Dermis microvascular lymphatic vessel endothelial cell (primary cell): ENCODE measurements at regions not wholly inside any gene's neighbourhood (a gene's known extent, or its start where the extent isn't known, plus 50 kb on each side); places are given as distances from the start of the nearest gene placed in this dataset.
A peak's percentile ranks its signal among the peaks of the same experiment; 100 is the strongest.
"Not testable (repeated sequence)": the region's sequence is repeated elsewhere in the genome, so short reads cannot be mapped to it uniquely, and the experiment has no call there.

Source experiments
- DNase-seq, 2 donors: peaks; one replicate each; pipeline versions ENCODE4 v3.0.0 to v3.0.0-alpha.2; 2010; ENCODE audit warnings: low read depth in 2 of 2

DNA sequence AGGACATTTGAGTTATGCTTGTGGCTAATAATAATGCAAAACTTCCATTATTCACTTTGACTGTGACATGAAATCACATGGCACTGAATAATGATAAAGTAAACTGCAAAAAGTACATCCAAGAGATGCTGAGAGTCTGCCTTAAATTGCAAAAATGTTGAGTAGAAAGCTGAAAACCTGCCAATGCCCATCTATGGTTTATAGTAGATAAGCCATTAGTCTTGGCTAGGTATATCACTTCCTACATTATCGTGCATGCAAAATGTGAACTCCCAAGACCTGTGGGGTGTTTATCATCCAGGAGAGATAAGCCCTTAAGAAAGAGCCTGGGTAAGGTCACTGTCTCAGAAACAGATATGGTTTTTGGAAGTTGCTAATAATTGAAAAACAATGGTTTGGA lies 208.7 kb upstream of the DPYD start:
- DNase-seq, result no peak

DNA sequence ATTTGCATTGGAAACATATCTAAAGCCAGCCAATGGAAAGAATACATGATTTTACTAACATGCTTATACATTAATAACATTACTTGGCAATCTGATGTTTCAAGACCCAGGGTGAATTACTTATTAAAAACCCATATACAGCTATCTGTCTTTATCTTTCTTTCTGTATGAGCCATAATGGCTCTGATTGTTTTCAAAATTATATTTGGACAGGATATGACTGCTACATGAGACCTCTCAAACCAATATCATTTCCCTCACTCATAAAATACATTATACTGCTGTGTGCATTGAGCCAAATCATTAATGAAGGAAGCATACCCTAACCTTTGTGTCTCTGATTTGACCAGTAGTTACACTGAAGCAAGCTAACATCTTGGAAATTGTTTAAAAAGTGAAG lies 205.9 kb upstream of the DPYD start:
- DNase-seq, result peak in 1 of 2 donors; percentile 2

GRCh38 chr1:98121646-98122045 lies 200.8 kb upstream of the DPYD start:
- no peak for DNase-seq

GRCh38 chr1:98119796-98120195 lies 199.0 kb upstream of the DPYD start:
- peak; percentile 7 to 49 for DNase-seq

DNA sequence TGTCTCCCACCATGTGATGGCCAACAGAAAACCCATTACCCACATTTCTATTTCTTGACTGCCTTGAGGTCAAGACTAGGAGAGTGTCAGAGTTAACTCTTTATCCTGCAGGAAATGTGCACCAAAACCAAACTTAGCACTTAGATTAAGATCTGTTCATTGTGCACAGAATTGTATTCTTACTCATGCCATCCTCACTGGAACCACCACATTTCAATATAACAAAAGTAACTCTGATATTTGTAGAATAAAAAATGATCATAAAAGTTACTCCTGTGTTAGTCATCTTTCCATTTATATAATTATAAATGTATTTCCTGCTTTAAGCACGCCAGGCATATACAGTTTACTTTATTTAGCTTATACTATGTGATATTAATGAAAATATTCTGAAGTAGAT lies 193.0 kb upstream of the DPYD start:
- no peak for DNase-seq

GRCh38 chr1:98112626-98113025 lies 191.8 kb upstream of the DPYD start:
- DNase-seq, result no peak

DNA sequence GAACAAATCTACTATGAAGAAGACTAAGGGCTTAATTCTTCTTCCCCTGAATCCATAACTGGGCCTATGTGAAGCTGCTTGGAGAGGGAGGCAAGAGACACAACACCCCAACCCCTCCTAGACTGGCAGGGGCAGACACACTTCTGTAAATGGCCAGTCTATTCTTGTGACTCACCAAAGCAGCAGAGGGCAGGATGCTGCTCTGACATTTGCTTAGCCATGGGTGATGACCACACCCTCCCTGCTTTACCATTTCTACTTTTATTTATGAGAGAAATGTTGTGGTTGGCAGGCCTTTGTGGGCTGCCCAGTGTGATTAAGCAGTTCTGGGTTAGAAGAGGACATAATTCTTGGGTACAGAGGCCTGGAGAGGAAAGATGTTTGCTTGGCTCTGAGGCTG lies 189.8 kb upstream of the DPYD start:
- DNase-seq, result no peak

DNA sequence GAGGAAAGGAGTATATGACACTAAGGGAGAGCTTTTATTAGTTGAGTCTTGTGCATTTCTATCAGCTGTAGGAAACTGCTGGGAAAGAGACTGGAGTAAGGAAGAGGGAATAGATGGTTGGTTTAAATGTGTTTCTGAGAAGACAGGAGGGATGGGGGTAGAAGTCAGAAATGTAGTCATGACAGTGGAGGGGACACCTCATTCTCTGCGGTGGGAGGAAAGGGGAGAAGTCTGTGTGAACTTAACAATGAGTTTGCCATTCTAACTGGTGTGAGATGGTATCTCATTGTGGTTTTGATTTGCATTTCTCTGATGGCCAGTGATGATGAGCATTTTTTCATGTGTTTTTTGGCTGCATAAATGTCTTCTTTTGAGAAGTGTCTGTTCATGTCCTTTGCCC lies 187.5 kb upstream of the DPYD start:
- not testable (repeated sequence) for DNase-seq

DNA sequence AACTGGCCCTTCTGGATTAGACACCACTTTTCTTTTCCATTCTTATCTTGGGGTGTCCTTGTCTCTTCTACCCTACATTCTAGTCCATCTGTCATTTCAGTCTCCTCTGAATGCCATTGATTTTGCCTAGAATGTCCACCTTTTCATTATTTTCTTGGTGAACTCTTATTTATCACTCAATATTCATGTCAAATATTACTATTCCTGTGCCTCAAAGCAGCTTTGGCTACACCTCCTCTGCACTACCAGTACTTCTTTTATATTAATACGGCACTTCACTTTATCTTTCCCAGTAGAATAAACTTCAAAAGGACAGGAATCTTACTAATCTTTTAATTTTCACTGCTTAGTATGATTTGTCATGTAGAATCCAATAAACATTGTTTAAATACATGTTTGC lies 186.4 kb upstream of the DPYD start:
- no peak for DNase-seq

DNA sequence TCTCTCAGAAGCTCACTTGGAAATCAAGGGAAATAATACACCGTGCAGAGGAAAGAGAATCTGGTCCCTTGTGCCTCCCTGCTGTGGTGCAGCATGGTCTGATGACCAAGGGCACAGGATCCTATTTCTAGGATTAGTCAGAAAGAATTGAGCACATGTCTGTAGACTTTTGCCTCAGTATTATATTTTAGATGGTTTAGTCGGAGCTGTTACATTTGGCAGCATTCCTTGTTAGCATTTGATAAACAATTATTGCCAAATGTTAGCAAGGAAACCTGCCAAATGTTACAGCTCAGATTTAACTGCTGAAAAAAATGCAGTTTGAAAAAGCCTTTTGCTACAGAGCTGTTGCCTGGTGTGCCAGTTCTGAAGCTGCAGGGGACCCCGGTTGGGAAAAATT lies 183.5 kb upstream of the DPYD start:
- DNase-seq, result no peak

DNA sequence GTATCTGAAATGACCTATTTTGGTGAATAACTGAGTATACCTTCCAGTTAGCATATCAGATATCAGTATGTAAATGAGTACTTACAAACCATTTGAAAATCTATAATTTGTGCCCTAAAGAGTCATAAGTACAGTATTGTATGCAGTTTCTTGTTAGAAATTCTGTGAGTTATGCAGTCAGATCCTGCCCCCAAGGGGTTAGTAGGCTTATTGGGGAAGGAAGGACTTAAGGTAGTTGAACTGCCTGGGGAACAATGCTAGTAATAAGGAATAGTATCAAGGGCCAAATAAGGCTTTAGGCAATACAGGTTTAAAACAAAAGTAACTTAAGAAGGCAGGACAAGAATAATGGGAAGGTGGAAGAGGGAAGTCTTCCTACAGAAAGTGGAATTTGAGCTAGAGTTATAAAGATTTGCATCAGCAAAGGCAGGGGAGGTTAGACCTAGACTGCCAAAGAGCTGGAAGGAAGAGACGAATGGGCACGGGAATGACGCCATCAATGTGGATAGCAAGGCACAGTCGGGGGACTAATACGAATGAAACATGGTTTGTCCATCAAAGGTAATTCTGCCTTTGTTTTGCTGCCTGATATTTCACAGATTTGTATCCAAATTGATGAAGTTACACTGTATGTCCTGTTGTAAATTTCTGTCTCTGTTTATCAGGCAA lies 182.9 kb upstream of the DPYD start:
- DNase-seq, result no peak

- no peak for DNase-seq
Measured at GRCh38 chr1:98102345-98103030, 181.7 kb upstream of the DPYD start.

- peak in 1 of 2 donors; percentile 17 for DNase-seq
Measured at GRCh38 chr1:98101364-98101763, 180.5 kb upstream of the DPYD start.

- DNase-seq, result no peak
Measured at GRCh38 chr1:98099501-98099900, 178.7 kb upstream of the DPYD start.

DNA sequence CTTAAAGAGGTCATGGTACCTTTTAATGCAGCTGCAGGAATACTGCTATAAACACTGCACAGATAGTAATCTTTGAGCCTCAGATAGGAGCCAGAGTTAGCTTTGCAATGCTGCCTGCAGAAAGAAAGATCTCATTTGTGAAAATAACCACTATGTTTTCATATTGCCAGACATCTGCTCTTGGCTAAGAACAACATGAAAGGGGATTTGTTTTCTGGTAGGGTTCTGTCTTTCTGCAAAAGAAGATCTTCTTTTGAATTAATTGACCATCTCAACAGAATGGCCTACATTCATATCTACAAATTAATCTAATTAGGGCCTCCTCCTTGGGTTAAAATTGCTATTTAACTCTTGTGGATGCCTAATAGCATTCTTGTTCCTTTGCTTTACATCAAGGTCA lies 177.6 kb upstream of the DPYD start:
- no peak for DNase-seq

DNA sequence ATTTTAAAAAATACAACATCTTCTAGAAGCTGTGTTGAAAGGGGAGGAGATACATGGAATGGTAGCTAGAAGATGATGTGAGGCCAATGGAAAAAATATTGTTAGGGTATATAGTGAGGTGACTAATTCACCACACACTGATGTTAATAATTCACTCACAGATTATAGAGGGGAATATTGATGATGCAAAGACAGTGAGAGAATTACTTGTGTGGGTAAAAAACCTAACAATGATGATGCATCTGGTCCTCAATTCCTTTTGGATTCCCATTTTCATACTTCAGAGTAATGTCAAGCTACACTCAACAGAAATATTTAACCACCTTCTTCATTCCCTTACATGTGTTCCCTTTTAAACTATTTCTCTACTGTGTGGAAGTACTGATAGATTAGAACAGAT lies 169.5 kb upstream of the DPYD start:
- no peak for DNase-seq

DNA sequence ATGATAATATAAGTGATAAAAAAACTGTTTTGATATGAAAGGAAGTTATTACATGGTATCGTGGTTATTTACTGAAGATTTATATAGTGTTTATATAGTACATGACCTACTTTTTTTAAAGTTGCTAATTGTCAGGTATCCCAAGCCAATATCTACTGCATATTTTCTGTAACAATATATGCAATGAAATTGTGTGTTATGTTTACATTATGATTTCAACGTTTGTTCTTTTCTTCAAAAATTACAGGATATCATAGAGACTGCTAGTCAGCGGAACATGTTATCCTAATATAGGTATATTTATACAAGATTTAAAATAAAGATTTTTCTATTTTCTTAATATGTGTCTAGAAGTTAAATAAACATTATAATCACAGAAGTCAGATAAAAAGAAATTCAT lies 167.5 kb upstream of the DPYD start:
- DNase-seq, result no peak

DNA sequence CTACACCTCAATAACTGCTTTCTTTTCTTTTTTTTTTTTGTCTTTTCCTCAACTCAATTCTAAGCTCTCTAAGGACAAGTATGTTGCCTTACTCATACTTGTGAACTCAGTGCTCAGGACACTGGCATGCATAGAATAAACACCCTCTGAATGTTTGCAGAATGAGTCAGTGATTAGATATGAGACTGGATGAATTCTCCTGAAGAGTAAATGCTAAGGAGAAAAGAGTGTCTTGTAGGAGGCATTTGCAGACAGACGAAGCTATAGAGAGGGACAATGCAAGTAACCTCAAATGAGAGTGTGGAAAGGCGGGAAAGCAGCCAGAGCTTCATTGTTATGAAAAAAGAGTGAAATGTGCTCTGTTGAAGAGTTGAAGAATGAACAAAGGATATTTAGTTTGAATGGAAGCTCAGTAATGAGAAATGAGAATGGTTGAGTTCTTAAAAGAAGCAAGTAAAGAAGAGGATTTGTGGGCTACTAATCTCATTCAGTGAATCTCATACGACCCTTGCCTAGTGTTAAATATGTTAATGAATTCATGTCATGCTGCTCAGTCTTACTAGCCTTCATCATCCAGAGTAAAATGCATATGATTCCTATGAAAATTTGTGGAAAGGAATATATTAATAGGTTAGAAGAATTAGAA lies 166.1 kb upstream of the DPYD start:
- DNase-seq, result peak in 1 of 2 donors; percentile 90

GRCh38 chr1:98086156-98086555 lies 165.3 kb upstream of the DPYD start:
- peak in 1 of 2 donors; percentile 28 for DNase-seq

GRCh38 chr1:98084188-98084587 lies 163.4 kb upstream of the DPYD start:
- no peak for DNase-seq

DNA sequence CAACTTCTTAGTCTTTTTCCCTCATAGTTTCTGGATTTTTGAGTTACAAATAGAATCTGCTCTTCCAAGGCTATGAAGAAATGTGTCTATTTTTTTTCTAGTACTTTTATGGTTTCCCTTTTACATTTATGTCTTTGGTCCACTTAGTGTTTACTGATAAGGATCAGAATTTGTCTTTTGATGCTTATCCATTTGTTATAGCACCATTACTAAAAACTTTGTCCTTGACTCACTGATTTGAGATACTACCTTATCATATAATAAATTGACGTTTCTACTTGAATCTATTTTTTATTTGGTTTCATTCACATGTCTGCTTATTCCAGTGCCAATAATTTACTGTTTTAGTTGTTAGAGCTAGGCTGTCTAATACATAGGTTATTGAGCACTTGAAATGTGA lies 161.1 kb upstream of the DPYD start:
- no peak for DNase-seq

GRCh38 chr1:98078596-98078995 lies 157.8 kb upstream of the DPYD start:
- no peak for DNase-seq

- no peak for DNase-seq
Measured at GRCh38 chr1:98077691-98078090, 156.9 kb upstream of the DPYD start.
